Lung (tissue), 11 donors: ENCODE measurements at regions not wholly inside any gene's neighbourhood (a gene's known extent, or its start where the extent isn't known, plus 50 kb on each side); places are given as distances from the start of the nearest gene placed in this dataset.

Source experiments
- ATAC-seq: fragments of 200-7000 bp; cut with Tn5 transposase; one replicate; pipeline ENCODE4 v1.9.1; 2020; ENCODE audit warnings: moderate number of reproducible peaks; ENCODE audit not compliant: insufficient read depth, low FRiP score
- DNase-seq, 3 donors: peaks; one replicate each; pipeline ENCODE4 v3.0.0-alpha.2; 2013 to 2017
- H3K27ac ChIP-seq, 2 donors: one replicate each; pipeline ENCODE4 v1.5.1; 2013; ENCODE audit warnings: mild to moderate bottlenecking in 2 of 2, moderate library complexity in 2 of 2, control low read depth in 1 of 2, inconsistent platforms in 1 of 2, low read depth in 1 of 2, low read length in 1 of 2
- H3K27me3 ChIP-seq, 3 donors: one replicate each; pipeline ENCODE4 v1.5.1; 2013; ENCODE audit warnings: low read length in 2 of 3; ENCODE audit not compliant: control insufficient read depth in 3 of 3, insufficient read depth in 3 of 3
- H3K36me3 ChIP-seq, 4 donors: one replicate each; pipeline ENCODE4 v1.5.1; 2013; ENCODE audit warnings: low read length in 4 of 4, mild to moderate bottlenecking in 1 of 4, moderate library complexity in 1 of 4; ENCODE audit not compliant: control insufficient read depth in 4 of 4, insufficient read depth in 4 of 4
- H3K4me1 ChIP-seq, 5 donors: one replicate each; pipeline ENCODE4 v1.5.1; 2013; ENCODE audit warnings: low read length in 5 of 5, mild to moderate bottlenecking in 2 of 5, moderate library complexity in 1 of 5; ENCODE audit not compliant: control insufficient read depth in 5 of 5, insufficient read depth in 5 of 5
- H3K4me3 ChIP-seq: one replicate; pipeline ENCODE4 v1.5.1; 2013; ENCODE audit warnings: mild to moderate bottlenecking, control low read depth, moderate library complexity
- H3K9ac ChIP-seq, 2 donors: one replicate each; pipeline ENCODE4 v1.5.1; 2013; ENCODE audit warnings: low read length in 2 of 2, control low read depth in 1 of 2; ENCODE audit not compliant: insufficient read depth in 1 of 2
- H3K9me3 ChIP-seq, 4 donors: one replicate each; pipeline ENCODE4 v1.5.1; 2013; ENCODE audit warnings: low read length in 3 of 4, mild to moderate bottlenecking in 1 of 4, moderate library complexity in 1 of 4; ENCODE audit not compliant: control insufficient read depth in 4 of 4, insufficient read depth in 3 of 4
- WGBS, 2 donors: extraction: QIAGEN DNeasy Blood & Tissue Kit; methylation state at CpG; one replicate each; pipeline ENCODE4 v1.1.7; 2013; 5-methylcytosine and 5-hydroxymethylcytosine counted together
- TF ChIP-seq, protein P1 (sequence below): IDR thresholded peaks from 2 replicates; pipeline ENCODE4 v1.5.1; 2012; ENCODE audit warnings: mild to moderate bottlenecking; ENCODE audit errors: control extremely low read depth, extremely low read depth
- donor health status: control.
- donor health status: control.
- donor health status: Bipolar disorder and iron deficiency.
- donor health status: healthy.
- donor health status: DM: yes; HTN: yes; CAD: no.

DNA sequence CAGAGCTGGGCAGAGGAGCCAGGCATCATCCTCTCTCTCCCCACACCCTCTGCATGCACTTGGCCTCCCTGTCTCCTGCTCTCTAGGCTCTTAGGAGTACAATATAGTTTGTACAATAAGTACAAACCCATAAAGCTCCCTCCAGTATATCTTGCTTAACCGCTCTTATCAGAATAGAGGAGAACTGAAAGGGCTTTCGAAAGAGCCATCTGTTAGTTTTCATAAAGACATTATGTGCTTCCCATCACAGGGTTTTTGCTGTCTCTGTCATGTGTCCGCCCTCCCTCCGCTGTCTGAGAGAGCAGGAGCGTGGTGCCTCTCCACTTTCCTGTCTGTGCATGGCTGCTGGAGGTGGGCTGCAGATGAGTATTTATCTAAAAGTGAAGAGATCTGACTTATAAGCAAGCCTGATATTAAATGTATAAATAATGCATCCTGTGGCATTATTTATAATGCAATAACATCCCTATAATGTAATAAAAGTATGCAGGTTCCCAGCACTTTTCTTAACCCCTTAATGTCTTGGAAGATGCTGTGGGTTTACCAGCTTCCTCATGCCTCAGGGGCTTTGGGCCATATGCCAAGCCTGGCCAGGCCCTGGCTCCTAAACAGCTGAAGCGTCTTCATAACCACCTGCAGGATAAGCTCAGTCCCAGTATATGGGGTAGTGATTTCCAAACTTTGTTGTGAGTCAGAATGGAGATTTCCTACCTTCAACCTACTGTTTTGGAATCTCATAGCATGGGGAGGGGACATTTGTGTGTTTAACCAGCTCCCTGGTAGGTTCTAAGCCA, 297.1 kb downstream of the DHX35 start:
- no peak overlapping the region for H3K9ac ChIP-seq
- 77 to 79% methylated on average over 6 of the region's 6 CpGs for WGBS, 2 donors
- no peaks in the 10 kb centered on the region for H3K36me3 ChIP-seq
- no peak overlapping the region for H3K27ac ChIP-seq
- H3K9me3 ChIP-seq = no peaks in the 10 kb centered on the region
- DNase-seq = peak in 2 of 3 donors; percentile 31 to 54
- H3K4me3 ChIP-seq = no peak overlapping the region
- peaks cover 0 to 2% (median 0%) of the 10 kb centered on the region in 3 donors for H3K27me3 ChIP-seq
- H3K4me1 ChIP-seq = peaks cover 0 to 3% (median 0%) of the 10 kb centered on the region in 5 donors
- ATAC-seq = no peak
- TF ChIP-seq, protein P1, sequence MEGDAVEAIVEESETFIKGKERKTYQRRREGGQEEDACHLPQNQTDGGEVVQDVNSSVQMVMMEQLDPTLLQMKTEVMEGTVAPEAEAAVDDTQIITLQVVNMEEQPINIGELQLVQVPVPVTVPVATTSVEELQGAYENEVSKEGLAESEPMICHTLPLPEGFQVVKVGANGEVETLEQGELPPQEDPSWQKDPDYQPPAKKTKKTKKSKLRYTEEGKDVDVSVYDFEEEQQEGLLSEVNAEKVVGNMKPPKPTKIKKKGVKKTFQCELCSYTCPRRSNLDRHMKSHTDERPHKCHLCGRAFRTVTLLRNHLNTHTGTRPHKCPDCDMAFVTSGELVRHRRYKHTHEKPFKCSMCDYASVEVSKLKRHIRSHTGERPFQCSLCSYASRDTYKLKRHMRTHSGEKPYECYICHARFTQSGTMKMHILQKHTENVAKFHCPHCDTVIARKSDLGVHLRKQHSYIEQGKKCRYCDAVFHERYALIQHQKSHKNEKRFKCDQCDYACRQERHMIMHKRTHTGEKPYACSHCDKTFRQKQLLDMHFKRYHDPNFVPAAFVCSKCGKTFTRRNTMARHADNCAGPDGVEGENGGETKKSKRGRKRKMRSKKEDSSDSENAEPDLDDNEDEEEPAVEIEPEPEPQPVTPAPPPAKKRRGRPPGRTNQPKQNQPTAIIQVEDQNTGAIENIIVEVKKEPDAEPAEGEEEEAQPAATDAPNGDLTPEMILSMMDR = no peak

- no peak for DNase-seq
- H3K27me3 ChIP-seq = peaks cover 0 to 2% (median 0%) of the 10 kb centered on the region in 3 donors
- no peak for ATAC-seq
- TF ChIP-seq, protein P1 = no peak
- H3K4me1 ChIP-seq = peaks cover 0 to 3% (median 0%) of the 10 kb centered on the region in 5 donors
- H3K36me3 ChIP-seq = no peaks in the 10 kb centered on the region
- no peaks in the 10 kb centered on the region for H3K9me3 ChIP-seq
- WGBS, 2 donors = 78 to 82% methylated on average over 4 of the region's 4 CpGs
- no peak overlapping the region for H3K27ac ChIP-seq
- no peak overlapping the region for H3K4me3 ChIP-seq
- no peak overlapping the region for H3K9ac ChIP-seq
Measured at GRCh38 chr20:39258253-39258652, 296.1 kb downstream of the DHX35 start.

- Histone ChIP-seq H3K9ac (no peak overlapping the region), H3K4me1 (no peaks in the 10 kb centered on the region), H3K4me3 (no peak overlapping the region), H3K27ac (no peak overlapping the region), H3K9me3 (no peaks in the 10 kb centered on the region), H3K27me3 (peaks cover 0 to 2% (median 0%) of the 10 kb centered on the region in 3 donors), H3K36me3 (no peaks in the 10 kb centered on the region)
- DNase-seq (peak; percentile 3 to 26 (median 15)), ATAC-seq (no peak)
- TF ChIP-seq, protein P1 = no peak
- 75 to 78% methylated on average over 9 of the region's 9 CpGs for WGBS, 2 donors
Measured at GRCh38 chr20:39253051-39253755, 291.1 kb downstream of the DHX35 start.
